ENCODE measurements at regions not wholly inside any gene's neighbourhood (a gene's known extent, or its start where the extent isn't known, plus 50 kb on each side); places are given as distances from the start of the nearest gene placed in this dataset.

- no peak for DNase-seq
Measured at GRCh38 chr12:94071258-94071657, 77.1 kb upstream of the PLXNC1 start.

- DNase-seq: no peak
Measured at GRCh38 chr12:94073441-94074051, 74.8 kb upstream of the PLXNC1 start.

GRCh38 chr12:94074216-94074979 lies 74.0 kb upstream of the PLXNC1 start:
- DNase-seq: no peak

- peak in 1 of 2 experiments; percentile 61 for DNase-seq
Measured at GRCh38 chr12:94074980-94075629, 73.3 kb upstream of the PLXNC1 start.

GRCh38 chr12:94077209-94077608 lies 71.2 kb upstream of the PLXNC1 start:
- no peak for DNase-seq

- DNase-seq: no peak
Measured at GRCh38 chr12:94078138-94078723, 70.1 kb upstream of the PLXNC1 start.

- DNase-seq: no peak
Measured at GRCh38 chr12:94078736-94079509, 69.5 kb upstream of the PLXNC1 start.

- no peak for DNase-seq
Measured at GRCh38 chr12:94079566-94080340, 68.6 kb upstream of the PLXNC1 start.

- DNase-seq: no peak
Measured at GRCh38 chr12:94080341-94081009, 67.9 kb upstream of the PLXNC1 start.

- no peak for DNase-seq
Measured at GRCh38 chr12:94082690-94083089, 65.7 kb upstream of the PLXNC1 start.

GRCh38 chr12:94089891-94090290 lies 58.5 kb upstream of the PLXNC1 start:
- DNase-seq: no peak

- no peak for DNase-seq
Measured at GRCh38 chr12:94091624-94092023, 56.8 kb upstream of the PLXNC1 start.

- DNase-seq: peak; percentile 15 to 33
Measured at GRCh38 chr12:94092516-94093241, 55.7 kb upstream of the PLXNC1 start.

GRCh38 chr12:94094700-94095099 lies 53.7 kb upstream of the PLXNC1 start:
- DNase-seq: no peak

- DNase-seq: no peak
Measured at GRCh38 chr12:94095618-94096017, 52.8 kb upstream of the PLXNC1 start.

GRCh38 chr12:94098466-94098865 lies 49.9 kb upstream of the PLXNC1 start:
- DNase-seq: no peak

All from NCI-H526 (cell line).